HG03060 (cell line): ENCODE measurements at regions not wholly inside any gene's neighbourhood (a gene's known extent, or its start where the extent isn't known, plus 50 kb on each side); places are given as distances from the start of the nearest gene placed in this dataset.

ENCODE experiments used
- ATAC-seq: cut with Tn5 transposase; IDR thresholded peaks from one replicate; pipeline ENCODE4 v1.9.1; 2021; ENCODE audit warnings: low read depth, moderate number of reproducible peaks; ENCODE audit not compliant: unreplicated experiment

DNA sequence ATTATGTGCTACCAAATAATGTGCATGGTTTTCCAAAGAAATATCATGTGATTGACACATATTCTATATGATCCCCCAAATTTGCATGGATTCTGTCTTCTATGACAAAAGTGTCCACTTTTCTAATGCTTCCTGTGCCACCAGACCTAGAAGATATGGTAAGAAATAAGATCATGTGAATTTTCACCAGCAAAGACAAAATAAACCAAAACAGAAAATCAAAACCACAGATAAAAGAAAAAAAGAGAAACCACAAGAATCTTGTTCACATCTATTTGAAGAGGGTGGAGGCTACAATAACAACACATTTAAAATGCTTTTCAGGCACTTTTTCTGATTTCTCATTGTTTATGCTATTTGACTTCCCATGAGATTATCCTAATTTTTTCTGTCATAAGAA lies 303.4 kb downstream of the DIPK2A start:
- ATAC-seq = no peak

- no peak for ATAC-seq
These were observed 310.7 kb downstream of the DIPK2A start for GRCh38 chr3:144282313-144282712.

DNA sequence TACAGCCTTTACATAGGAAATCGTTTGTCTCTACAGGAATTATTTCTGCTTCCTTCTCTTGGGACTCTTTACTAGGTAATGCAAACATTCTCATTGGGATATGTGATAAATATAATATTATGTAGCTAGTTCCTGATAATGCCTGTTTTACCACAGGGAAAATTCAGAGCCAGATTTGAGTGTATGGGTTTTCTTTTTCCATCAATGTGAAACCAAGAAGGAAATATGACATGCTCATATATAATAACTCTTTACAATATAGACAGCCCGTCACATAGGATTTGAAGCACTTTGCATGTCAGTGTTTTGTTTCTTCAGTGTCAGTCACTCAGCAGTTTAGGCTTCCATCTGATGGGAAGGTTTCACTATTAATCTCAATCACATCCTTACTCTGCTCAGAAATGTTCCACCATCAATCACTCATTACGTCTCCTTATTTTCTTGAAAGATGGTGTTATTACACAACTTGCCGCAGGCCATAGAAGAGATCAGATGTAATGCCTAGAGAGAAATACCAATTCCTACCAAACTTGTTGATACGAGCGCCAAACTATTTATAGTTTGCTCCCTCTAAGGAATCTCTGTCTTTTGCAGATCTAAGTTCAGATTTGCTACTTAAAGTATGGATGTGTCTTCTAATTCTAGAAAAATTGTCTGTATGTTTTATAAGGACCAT lies 314.8 kb downstream of the DIPK2A start:
- no peak for ATAC-seq

- ATAC-seq = no peak
These were observed 315.4 kb downstream of the DIPK2A start for GRCh38 chr3:144287001-144287400.

- ATAC-seq = no peak
These were observed 317.4 kb downstream of the DIPK2A start for GRCh38 chr3:144289057-144289456.

DNA sequence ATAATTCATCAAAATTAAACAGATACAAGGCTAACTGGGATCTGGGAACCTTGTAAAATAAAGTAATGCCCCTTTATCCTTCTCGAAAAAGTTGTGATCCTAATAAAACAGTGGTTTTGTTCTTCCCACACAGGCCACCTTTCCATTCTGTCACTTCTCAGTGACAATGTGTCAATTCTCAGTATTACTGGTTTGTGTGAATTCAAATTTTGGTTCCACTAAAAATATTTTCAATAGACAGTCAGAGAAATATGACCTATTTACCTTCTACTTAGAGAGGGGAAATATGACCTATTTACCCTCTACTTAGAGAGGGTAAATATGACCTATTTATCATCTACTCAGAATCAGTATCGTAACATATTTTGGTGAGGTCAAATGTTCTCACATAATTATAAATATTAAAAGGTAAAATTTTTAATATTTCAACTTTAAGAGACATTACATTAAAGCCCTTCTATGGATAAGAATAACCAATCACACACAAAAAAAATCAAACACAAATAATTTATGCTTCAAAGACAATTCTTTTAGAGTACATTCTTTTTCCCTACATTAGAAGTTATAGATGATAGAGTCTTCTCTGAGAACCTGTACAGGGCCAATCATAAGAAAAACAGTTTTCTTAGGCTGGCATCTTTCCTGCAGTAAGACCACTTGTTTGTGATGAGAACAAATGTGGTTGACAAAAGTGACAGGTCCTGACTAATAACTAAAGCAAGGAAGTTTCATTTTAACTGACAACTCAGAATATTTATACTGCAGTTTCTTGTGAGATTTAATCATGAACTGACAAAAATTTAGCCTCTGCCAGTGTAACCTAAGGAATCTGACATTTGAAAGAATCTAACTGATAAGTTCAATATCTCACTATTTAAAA lies 323.3 kb downstream of the DIPK2A start:
- peak; percentile 86 for ATAC-seq

DNA sequence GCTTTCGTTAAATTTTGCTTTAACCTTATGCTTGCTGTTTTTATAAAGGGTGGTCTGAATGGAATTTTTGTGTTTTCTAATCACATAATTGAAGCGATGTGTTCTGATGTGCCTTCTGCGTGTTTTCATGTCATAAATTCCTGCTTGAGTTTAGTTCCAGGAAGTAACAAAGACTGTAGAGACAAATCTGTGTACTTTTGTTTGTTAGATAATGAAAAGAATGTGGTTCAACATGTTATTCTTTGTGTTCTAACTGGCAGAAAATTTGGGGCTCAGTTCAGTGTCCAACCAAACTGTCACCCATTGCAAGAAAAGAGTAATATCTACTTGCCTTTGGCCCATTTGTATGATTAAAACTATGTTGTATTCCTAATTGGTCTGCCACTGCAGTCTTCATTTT lies 324.0 kb downstream of the DIPK2A start:
- no peak for ATAC-seq

DNA sequence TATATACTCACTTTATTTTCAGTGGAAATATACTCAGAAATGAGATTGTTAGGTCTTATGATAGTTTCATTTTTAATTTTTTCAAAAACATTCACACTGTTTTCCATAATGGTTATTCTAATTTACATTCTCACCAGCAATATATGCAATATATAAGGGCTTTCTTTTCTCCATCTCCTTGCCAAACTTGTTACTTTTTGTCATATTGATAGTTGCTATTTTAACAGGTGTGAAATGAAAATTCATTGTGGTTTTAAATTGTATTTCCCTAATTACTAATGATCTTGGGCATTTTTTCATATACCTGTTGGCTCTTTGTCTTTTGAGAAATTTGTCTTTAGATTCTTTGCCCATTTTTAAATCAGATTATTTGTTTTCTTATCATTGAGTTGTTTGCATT lies 325.2 kb downstream of the DIPK2A start:
- no peak for ATAC-seq

- ATAC-seq = no peak
These were observed 330.2 kb downstream of the DIPK2A start for GRCh38 chr3:144301863-144302262.

- ATAC-seq = no peak
These were observed 336.3 kb downstream of the DIPK2A start for GRCh38 chr3:144307951-144308350.

DNA sequence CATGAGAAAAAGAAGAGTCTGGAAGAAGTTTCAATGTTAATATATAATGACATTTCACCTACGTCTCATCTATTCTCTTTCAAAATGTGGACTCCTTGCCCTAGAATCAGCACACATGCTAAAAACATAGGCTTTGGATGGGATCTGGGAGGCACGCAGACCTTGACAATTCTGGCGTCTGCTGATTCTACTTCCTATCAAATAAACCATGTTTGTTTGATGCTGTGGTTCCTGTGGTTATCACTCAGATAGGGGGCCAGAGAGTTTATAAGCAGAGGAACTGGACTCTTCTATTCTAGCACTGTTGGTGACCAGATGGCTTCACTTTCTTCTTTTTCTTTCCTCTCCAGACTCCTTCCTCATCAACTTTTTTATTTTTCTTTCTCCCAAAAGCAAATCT lies 336.8 kb downstream of the DIPK2A start:
- ATAC-seq = no peak

GRCh38 chr3:144312702-144313101 lies 341.1 kb downstream of the DIPK2A start:
- no peak for ATAC-seq

GRCh38 chr3:144314946-144315345 lies 343.3 kb downstream of the DIPK2A start:
- no peak for ATAC-seq

- no peak for ATAC-seq
These were observed 346.3 kb downstream of the DIPK2A start for GRCh38 chr3:144317961-144318360.

DNA sequence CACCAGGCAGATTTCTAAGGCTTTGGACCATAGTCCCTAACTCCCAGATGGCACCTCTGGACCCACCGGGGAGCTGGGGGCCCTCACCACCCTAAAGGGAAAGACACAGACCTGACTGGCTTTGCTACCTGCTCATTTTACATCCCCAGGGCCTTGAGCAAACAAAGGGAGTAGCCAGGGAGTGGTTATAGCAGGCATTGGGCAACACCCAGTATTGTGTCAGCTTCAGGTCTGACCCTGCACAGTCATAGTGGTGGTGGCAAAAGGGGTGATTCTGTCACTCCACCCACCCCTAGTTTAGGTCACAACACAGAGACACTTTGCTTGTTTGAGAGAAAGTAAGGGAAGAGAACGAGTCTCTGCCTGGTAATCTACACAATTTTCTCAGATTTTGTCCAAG lies 352.5 kb downstream of the DIPK2A start:
- ATAC-seq = no peak

- no peak for ATAC-seq
These were observed 361.2 kb downstream of the DIPK2A start for GRCh38 chr3:144332868-144333267.

DNA sequence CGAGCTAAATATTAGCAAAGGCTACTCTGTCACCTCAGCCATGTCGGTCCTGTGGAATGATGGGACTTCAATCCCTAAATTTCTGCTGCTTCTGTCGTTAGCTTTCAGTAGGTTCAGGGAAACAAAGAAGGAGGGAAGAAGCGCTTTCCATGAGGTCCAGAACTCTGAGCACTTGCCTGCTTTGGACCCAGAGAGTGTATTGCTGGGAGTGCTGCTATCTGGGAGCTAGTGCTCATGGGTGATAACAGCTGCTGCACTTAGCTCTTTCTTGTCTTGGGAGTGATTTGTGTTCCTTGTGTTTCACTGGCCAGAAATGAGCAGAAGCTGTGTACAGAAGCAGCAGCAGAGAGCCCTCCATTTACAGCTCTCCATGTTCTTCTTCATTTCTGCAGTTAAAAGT lies 369.8 kb downstream of the DIPK2A start:
- ATAC-seq = no peak

DNA sequence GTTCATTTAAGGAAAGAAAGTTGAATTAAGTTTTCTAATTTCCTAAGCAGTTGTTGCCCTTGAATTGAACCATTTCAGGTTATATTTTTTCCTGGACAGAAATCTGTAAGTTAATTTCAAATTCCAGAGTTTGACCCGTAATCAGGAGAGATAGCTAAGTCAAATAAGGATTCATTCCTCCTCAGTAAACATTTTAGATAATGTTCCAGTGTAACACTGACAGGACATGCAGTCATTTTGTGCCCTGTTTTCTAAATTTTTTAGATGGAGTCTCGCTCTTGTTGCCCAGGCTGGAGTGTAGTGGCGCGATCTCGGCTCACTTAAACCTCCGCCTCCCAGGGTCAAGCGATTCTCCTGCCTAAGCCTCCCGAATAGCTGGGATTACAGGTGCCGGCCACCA lies 371.7 kb downstream of the DIPK2A start:
- ATAC-seq = no peak

DNA sequence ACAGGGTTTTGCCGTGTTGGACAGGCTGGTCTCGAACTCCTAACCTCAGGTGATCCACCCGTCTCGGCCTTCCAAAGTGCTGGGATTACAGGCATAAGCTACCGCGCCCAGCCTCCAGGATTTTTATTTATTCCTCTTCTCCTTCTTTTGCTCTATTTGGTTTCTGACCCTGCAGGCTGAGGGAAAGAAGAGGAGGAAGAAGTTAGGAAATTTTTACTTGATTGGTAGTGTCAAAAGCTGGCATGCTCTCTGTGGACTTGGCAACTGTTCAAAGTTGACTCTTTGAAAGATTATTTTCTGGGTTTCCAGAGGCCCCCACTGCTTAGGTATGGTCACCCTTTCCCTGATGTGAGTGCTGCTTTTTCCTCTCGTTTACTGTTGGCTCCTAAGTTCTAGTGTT lies 372.2 kb downstream of the DIPK2A start:
- ATAC-seq = no peak

DNA sequence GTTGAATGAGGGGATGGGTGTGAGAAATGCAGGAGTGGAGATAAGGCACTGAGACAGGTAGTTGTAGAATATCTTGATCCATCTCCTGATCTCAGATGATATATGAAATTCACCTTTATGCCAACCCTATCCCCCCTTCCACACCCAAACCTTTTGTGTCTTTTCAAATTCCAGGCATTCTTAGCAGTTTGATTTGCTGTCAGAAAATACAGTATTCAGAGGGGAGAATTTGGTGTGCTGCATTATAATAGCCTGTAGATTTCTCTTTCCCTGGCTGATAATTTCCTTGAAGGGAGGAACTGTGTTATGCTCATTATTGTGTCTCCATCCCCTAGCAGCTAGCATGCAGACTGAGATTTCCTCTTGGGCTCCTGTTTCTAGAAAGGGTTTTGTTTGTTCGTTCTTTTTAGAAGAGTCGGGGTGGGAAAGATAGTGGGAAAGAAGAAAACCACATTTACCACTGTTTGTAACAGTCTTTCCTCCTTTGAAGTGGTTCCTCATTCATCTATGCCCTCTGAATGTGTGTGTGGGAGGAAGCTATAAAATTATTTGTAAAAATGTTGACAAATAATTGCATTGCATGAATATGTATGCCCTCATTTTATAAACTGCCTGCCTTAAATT lies 373.4 kb downstream of the DIPK2A start:
- no peak for ATAC-seq

- no peak for ATAC-seq
These were observed 378.5 kb downstream of the DIPK2A start for GRCh38 chr3:144350125-144350524.

GRCh38 chr3:144351011-144351410 lies 379.4 kb downstream of the DIPK2A start:
- no peak for ATAC-seq
